AG09309 (cell line): ENCODE measurements at regions not wholly inside any gene's neighbourhood (a gene's known extent, or its start where the extent isn't known, plus 50 kb on each side); places are given as distances from the start of the nearest gene placed in this dataset.
A peak's percentile ranks its signal among the peaks of the same experiment; 100 is the strongest.

Source experiments
- DNase-seq: peaks from one replicate; pipeline ENCODE4 v3.0.0-alpha.2; 2010; ENCODE audit warnings: low read depth
- H3K4me3 ChIP-seq: 2 replicates; pipeline ENCODE4 v1.5.1; 2011; ENCODE audit warnings: mild to moderate bottlenecking, low read depth, low read length, moderate library complexity; ENCODE audit not compliant: control insufficient read depth
- TF ChIP-seq, protein P1 (sequence below): IDR thresholded peaks from 2 replicates; pipeline ENCODE4 v1.5.1; 2011; ENCODE audit warnings: mild to moderate bottlenecking, low read depth, low read length, inconsistent platforms; ENCODE audit not compliant: insufficient read depth, control insufficient read depth; ENCODE audit errors: missing control alignments

DNA sequence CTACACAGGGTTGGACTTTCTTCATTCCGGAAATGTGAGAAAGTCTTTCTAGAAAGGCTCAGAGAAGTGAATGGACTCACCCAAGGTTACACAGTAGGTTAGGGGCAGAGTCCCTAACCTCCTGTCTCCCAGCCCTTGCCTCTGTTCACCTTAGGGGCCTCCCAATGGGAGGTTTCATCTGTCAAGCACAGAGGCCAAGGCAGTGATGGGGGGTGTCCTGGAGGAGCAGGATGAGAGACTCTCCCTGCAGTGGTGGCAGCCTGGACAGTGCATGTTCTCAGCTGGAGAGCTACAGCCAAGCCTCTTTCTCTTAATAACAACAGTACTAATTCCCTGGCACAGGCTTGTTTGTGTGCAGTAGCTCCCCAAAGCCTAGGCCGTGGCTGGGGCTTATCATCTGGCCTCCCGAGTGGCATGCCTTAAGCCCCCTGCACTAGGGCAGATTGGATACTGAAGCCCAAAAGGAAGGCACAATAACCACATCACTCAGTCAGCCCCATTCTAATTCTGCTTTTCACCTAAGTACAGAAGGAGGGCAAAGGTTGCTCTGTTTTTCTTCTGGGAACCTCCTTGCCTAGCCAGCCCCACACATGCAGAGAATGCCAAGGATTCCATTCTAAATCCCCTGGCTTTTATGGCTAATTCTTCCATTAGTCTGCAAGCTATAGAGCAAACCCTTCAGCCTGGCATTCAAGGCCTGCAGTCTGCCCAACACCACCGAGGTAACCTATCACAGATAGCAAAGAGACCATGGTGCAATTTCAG is 50.2 kb upstream of the XPA start:
- TF ChIP-seq, protein P1, sequence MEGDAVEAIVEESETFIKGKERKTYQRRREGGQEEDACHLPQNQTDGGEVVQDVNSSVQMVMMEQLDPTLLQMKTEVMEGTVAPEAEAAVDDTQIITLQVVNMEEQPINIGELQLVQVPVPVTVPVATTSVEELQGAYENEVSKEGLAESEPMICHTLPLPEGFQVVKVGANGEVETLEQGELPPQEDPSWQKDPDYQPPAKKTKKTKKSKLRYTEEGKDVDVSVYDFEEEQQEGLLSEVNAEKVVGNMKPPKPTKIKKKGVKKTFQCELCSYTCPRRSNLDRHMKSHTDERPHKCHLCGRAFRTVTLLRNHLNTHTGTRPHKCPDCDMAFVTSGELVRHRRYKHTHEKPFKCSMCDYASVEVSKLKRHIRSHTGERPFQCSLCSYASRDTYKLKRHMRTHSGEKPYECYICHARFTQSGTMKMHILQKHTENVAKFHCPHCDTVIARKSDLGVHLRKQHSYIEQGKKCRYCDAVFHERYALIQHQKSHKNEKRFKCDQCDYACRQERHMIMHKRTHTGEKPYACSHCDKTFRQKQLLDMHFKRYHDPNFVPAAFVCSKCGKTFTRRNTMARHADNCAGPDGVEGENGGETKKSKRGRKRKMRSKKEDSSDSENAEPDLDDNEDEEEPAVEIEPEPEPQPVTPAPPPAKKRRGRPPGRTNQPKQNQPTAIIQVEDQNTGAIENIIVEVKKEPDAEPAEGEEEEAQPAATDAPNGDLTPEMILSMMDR, result no peak
- H3K4me3 ChIP-seq, result no peak overlapping the region
- DNase-seq, result no peak

DNA sequence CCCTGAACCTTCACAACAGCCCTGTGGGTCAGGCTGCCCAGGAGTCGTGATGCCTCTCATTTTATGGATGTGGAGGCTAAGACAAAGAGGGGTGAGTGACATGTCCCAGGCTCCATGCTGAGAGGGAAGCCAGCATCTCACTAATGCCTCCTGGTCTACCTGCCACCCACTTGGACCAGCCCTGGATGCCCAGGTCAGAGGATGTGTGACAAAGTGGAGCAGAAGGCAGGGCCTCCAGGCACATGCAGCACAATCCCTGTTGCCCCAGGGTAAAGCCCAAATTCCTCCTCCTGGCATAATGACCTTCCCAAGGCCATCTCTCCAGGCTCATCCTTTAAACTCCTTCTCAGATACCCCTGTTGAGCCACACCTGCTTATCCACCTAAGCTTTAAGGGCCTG is 51.4 kb upstream of the XPA start:
- no peak for DNase-seq
- TF ChIP-seq, protein P1, result no peak
- H3K4me3 ChIP-seq, result no peak overlapping the region

DNA sequence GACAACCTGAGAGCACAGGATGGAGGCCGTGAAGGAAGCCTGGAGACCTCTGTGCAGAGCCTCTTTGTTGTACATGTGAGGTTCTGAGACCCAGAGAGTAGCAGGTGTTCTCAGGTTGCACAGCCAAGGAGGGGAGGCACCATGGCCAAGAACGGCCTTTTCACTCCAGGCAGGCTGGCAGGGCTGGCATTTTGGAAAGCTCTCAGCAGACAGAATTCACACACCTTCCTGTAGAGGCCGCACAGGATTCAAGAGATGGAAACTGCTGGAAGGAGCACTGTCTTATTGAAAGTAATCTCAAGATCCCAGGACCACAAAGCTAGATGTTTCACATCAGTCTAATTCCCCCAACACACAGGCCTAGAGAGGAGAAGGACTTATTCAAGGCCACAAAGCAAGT is 52.8 kb upstream of the XPA start:
- DNase-seq, result no peak
- TF ChIP-seq, protein P1, result peak; percentile 39
- H3K4me3 ChIP-seq, result no peak overlapping the region

DNA sequence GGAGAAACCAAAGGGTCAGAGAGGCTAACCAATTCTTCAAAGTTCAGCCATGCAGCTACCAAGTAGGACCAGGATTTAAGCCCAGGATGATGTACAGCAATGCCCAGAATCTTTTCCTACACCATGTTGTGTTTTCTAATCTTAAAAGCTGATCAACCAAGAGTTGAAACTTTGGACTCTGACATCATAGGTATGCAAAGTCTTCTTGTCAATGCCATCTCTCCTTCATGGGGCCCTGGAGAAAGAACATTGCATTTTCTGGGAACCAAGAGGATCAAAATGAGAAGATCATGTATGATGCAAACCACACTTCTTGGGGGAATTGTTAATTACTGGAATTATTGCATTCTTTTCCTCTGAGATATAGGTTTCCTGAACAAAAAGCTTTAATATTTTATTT is 54.4 kb upstream of the XPA start:
- no peak for DNase-seq
- TF ChIP-seq, protein P1, result no peak
- H3K4me3 ChIP-seq, result no peak overlapping the region

DNA sequence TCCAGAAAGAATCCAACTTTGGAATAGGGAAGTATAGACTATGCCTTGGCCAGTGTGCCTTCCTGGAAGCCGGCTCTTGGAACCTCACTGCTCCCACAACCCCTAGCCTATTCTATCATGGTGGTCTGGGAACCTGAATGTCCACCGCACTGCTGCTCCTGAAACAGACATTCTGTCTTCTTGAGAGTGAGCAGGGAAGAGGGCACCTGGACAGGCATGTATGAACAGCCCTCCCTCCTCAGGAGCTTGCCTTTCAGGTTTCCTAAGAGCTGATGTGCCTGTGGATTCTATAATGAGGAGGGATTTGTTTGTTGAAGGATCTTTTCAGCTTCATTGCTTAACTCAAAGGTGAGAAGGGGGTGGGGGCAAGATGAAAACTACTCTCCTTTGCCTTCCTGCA is 55.1 kb upstream of the XPA start:
- TF ChIP-seq, protein P1, result no peak
- no peak overlapping the region for H3K4me3 ChIP-seq
- no peak for DNase-seq

DNA sequence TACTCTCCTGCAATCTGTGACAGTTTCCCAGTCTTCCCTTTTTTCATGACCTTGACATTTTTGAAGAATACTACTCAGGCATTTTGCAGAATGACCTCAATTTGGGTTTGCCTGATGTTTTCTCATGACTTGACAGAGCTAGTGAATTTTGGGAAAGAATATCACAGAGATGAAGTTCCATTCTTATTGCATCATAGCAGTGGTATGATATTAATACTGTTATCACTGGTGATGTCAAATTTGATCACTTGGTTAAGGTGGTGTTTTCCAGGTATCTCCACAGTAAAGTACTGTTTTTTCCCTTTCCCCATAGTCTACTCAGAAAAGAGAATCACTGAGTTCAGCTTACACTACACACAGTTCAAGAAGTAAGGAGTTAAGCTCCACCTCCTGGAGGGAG is 56.2 kb upstream of the XPA start:
- DNase-seq, result no peak
- H3K4me3 ChIP-seq, result no peak overlapping the region
- TF ChIP-seq, protein P1, result no peak
